Left lung (tissue), 4 donors: ENCODE measurements at regions not wholly inside any gene's neighbourhood (a gene's known extent, or its start where the extent isn't known, plus 50 kb on each side); places are given as distances from the start of the nearest gene placed in this dataset.

Source experiments
- ATAC-seq: fragments of 200-7000 bp; cut with Tn5 transposase; one replicate; pipeline ENCODE4 v1.9.1; 2020; ENCODE audit warnings: moderate library complexity
- DNase-seq, 4 donors: peaks; one replicate each; pipeline ENCODE4 v3.0.0-alpha.2; 2013 to 2020
- H3K27ac ChIP-seq, 2 donors: fragments of 200-600 bp; sonication (generic) in 1 of 2; one replicate each; pipeline versions ENCODE4 v1.5.0 to v1.8.0; 2020 to 2021
- H3K27me3 ChIP-seq, 2 donors: fragments of 200-600 bp; sonication (generic) in 1 of 2; one replicate each; pipeline versions ENCODE4 v1.5.0 to v1.8.0; 2020 to 2021
- H3K36me3 ChIP-seq, 2 donors: fragments of 200-600 bp; sonication (generic) in 1 of 2; one replicate each; pipeline versions ENCODE4 v1.5.0 to v1.8.0; 2020 to 2021
- H3K4me1 ChIP-seq, 2 donors: fragments of 200-600 bp; one replicate each; pipeline ENCODE4 v1.8.0; 2021
- H3K4me3 ChIP-seq, 2 donors: fragments of 200-600 bp; sonication (generic) in 1 of 2; one replicate each; pipeline versions ENCODE4 v1.5.0 to v1.8.0; 2020 to 2021; ENCODE audit warnings: mild to moderate bottlenecking in 1 of 2
- H3K9me3 ChIP-seq, 2 donors: fragments of 200-600 bp; sonication (generic) in 1 of 2; one replicate each; pipeline versions ENCODE4 v1.5.0 to v1.8.0; 2020 to 2021
- intact Hi-C, 2 donors: fragments of 100-400 bp; cut with DNase I; formaldehyde crosslinking; loops; one replicate each; pipeline versions ENCODE4 v1.11.2 to v1.14.2; 2022
- TF ChIP-seq, protein P1 (sequence below), 2 donors: fragments of 200-600 bp; sonication (generic) in 1 of 2; IDR thresholded peaks; one replicate each; pipeline versions ENCODE4 v1.5.0 to v1.8.0; 2021; ENCODE audit warnings: antibody characterized with exemption in 2 of 2
- donor health status: DM: no; HTN: yes; CAD: no.
- donor health status: DM: no; HTN: no; CAD: no.

DNA sequence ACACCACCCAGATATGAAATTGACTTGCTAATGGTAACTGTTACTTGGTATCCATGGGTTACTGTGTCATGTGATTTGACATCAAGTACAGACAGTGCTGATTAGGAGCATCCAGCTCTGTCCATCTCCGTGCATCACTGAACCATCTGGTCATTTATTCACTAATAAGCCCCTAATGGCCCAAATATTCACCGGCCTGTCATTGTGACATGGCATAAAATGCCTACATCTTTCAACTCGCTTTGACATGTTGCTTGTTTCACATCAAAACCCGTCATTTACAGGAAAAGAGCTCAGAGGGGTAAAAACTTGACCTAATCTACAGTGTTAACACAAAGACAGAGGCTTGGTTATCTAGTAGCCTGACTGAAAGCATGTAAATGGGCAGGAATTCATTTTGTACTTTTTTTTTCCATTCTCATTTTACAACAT is 308.9 kb upstream of the ATP5MC3 start:
- TF ChIP-seq, protein P1, sequence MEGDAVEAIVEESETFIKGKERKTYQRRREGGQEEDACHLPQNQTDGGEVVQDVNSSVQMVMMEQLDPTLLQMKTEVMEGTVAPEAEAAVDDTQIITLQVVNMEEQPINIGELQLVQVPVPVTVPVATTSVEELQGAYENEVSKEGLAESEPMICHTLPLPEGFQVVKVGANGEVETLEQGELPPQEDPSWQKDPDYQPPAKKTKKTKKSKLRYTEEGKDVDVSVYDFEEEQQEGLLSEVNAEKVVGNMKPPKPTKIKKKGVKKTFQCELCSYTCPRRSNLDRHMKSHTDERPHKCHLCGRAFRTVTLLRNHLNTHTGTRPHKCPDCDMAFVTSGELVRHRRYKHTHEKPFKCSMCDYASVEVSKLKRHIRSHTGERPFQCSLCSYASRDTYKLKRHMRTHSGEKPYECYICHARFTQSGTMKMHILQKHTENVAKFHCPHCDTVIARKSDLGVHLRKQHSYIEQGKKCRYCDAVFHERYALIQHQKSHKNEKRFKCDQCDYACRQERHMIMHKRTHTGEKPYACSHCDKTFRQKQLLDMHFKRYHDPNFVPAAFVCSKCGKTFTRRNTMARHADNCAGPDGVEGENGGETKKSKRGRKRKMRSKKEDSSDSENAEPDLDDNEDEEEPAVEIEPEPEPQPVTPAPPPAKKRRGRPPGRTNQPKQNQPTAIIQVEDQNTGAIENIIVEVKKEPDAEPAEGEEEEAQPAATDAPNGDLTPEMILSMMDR (IDR thresholded peaks at IDR 0.05), result no peak
- Histone ChIP-seq H3K4me1 (no peaks in the 10 kb centered on the region), H3K4me3 (no peak overlapping the region), H3K9me3 (no peaks in the 10 kb centered on the region), H3K27me3 (no peaks in the 10 kb centered on the region), H3K27ac (no peak overlapping the region), H3K36me3 (no peaks in the 10 kb centered on the region)
- intact Hi-C loops, result no loop called here
- ATAC-seq (no peak), DNase-seq (peak in 2 of 4 donors; percentile 10 to 23)

DNA sequence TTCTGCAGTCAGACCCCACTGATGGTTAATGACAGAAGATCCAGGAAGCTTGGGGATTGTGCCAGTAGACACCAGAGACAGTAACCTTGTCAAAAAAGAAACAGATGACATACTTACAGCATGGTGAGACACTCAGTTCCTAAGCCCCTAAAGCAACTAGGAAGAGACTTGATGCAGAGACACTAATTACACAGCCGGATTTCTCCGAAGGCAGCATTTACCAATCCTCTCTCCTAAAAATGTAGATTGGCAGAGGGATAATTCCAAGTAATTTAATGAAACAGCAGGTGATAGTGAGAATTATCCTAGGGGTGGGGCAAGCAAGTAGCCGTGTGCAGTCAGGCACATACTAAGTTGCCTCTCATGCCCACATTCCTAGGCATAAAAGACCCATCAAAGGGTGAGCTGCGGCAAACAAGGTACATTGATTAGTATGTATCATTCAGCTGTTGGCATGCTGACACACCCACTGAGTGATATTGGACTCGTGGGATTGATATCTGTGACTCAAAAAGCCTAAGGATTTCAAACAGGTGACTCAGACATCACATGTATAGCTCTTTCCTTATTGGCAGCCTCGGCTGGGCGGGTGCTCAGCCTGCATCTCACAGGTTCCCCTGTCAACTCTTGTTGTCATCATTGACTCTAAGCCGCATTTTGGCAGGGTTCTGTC is 296.7 kb upstream of the ATP5MC3 start:
- Histone ChIP-seq H3K27ac (no peak overlapping the region), H3K36me3 (no peaks in the 10 kb centered on the region), H3K27me3 (no peaks in the 10 kb centered on the region), H3K4me3 (no peak overlapping the region), H3K9me3 (no peaks in the 10 kb centered on the region), H3K4me1 (no peaks in the 10 kb centered on the region)
- ATAC-seq (no peak), DNase-seq (no peak)
- TF ChIP-seq, protein P1 (IDR thresholded peaks at IDR 0.05), result no peak
- intact Hi-C loops, result no loop called here

DNA sequence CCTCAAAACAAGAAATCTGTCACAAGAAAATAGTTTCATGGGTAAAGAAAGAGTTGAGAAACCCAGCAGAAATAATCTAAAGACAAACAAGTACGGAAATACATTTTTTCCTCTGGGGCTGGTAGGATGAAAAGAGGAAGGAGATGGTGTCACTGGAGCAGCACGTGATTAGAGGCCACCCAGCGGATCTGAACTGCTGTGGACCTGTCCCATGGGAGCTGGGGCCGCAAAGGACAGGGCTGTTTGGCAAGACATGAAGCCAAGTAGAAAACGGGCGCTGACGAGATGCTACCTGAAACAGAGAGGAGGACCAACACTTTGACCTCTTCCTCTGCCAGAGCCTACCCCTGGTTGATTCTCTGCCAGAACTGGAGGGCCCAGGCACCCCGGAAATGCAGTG is 295.4 kb upstream of the ATP5MC3 start:
- no peaks in the 10 kb centered on the region for H3K9me3 ChIP-seq
- intact Hi-C loops, result no loop called here
- H3K27me3 ChIP-seq, result no peaks in the 10 kb centered on the region
- H3K4me3 ChIP-seq, result no peak overlapping the region
- no peaks in the 10 kb centered on the region for H3K36me3 ChIP-seq
- no peak for ATAC-seq
- TF ChIP-seq, protein P1 (IDR thresholded peaks at IDR 0.05), result no peak
- H3K4me1 ChIP-seq, result no peaks in the 10 kb centered on the region
- peak overlapping the region in 1 of 2 donors; percentile 70 for H3K27ac ChIP-seq
- DNase-seq, result peak in 2 of 4 donors; percentile 57 to 77

DNA sequence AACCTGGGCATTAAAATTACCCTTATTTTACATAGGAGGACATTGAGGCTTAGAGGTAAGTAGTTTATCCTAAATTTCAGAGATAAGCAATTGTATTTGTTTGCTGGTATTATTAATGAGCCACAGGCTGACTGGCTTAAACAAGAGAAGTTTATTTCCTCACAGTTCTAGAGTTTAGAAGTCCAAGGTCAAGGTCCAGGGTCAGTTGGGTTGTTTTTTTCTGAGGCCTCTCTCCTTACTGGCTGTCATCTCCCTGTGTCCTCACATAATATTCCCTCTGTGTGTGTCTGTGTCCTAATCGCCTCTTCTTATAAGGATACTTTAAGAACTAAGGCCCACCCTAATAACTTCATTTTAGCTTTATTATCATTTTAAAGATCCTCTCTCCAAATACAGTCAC is 294.9 kb upstream of the ATP5MC3 start:
- Histone ChIP-seq H3K27ac (peak overlapping the region in 1 of 2 donors; percentile 70), H3K36me3 (no peaks in the 10 kb centered on the region), H3K9me3 (no peaks in the 10 kb centered on the region), H3K27me3 (no peaks in the 10 kb centered on the region), H3K4me3 (no peak overlapping the region), H3K4me1 (no peaks in the 10 kb centered on the region)
- ATAC-seq (no peak), DNase-seq (no peak)
- TF ChIP-seq, protein P1 (IDR thresholded peaks at IDR 0.05), result no peak
- intact Hi-C loops, result no loop called here

DNA sequence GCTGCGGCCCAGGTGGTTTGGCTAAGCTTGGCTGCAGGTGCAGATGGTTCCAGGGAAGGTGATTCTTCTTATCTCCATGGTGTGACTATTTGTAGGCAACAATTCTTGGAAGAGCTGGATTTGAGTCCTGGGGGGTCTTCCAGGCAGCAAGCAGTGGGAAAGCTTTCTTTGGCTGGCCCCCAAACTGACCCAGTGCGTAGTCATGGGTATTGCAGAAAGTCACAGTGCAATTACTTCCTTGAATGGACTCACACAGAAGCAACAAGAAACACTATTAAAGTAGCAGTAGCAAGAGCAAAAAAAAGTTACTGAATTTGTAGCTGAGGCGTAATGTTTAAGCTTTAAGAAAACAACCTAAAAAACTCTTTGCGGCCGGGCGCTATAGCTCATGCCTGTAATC is 293.6 kb upstream of the ATP5MC3 start:
- intact Hi-C loops, result no loop called here
- H3K9me3 ChIP-seq, result no peaks in the 10 kb centered on the region
- no peaks in the 10 kb centered on the region for H3K27me3 ChIP-seq
- H3K4me3 ChIP-seq, result no peak overlapping the region
- ATAC-seq (no peak), DNase-seq (no peak)
- TF ChIP-seq, protein P1 (IDR thresholded peaks at IDR 0.05), result no peak
- no peak overlapping the region for H3K27ac ChIP-seq
- no peaks in the 10 kb centered on the region for H3K36me3 ChIP-seq
- no peaks in the 10 kb centered on the region for H3K4me1 ChIP-seq
